PC-3 (cell line): ENCODE measurements at regions not wholly inside any gene's neighbourhood (a gene's known extent, or its start where the extent isn't known, plus 50 kb on each side); places are given as distances from the start of the nearest gene placed in this dataset.

Experiments
- EZH2 ChIP-seq: fragments of 300-600 bp; sonication (generic); IDR thresholded peaks from one replicate; pipeline ENCODE4 v1.6.1; 2017; ENCODE audit warnings: antibody characterized with exemption, mild to moderate bottlenecking, low read length; ENCODE audit not compliant: unreplicated experiment
- EZH2phosphoT487 ChIP-seq: fragments of 300-600 bp; sonication (generic); IDR thresholded peaks from 2 replicates; pipeline ENCODE4 v1.6.1; 2018; ENCODE audit warnings: mild to moderate bottlenecking, antibody characterized with exemption, low read length, borderline replicate concordance
- TF ChIP-seq, protein P1 (sequence below): fragments of 300-600 bp; sonication (generic); conservative IDR thresholded peaks from 2 replicates; pipeline ENCODE4 v1.5.1; 2017; ENCODE audit warnings: antibody characterized with exemption, low read depth, mild to moderate bottlenecking, low read length

GRCh38 chr2:67867735-67868134 is 195.1 kb downstream of the C1D start:
- TF ChIP-seq, protein P1, sequence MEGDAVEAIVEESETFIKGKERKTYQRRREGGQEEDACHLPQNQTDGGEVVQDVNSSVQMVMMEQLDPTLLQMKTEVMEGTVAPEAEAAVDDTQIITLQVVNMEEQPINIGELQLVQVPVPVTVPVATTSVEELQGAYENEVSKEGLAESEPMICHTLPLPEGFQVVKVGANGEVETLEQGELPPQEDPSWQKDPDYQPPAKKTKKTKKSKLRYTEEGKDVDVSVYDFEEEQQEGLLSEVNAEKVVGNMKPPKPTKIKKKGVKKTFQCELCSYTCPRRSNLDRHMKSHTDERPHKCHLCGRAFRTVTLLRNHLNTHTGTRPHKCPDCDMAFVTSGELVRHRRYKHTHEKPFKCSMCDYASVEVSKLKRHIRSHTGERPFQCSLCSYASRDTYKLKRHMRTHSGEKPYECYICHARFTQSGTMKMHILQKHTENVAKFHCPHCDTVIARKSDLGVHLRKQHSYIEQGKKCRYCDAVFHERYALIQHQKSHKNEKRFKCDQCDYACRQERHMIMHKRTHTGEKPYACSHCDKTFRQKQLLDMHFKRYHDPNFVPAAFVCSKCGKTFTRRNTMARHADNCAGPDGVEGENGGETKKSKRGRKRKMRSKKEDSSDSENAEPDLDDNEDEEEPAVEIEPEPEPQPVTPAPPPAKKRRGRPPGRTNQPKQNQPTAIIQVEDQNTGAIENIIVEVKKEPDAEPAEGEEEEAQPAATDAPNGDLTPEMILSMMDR, result no peak
- TF ChIP-seq EZH2phosphoT487, result no peak
- TF ChIP-seq EZH2, result no peak
